ENCODE measurements at regions not wholly inside any gene's neighbourhood (a gene's known extent, or its start where the extent isn't known, plus 50 kb on each side); places are given as distances from the start of the nearest gene placed in this dataset.

DNA sequence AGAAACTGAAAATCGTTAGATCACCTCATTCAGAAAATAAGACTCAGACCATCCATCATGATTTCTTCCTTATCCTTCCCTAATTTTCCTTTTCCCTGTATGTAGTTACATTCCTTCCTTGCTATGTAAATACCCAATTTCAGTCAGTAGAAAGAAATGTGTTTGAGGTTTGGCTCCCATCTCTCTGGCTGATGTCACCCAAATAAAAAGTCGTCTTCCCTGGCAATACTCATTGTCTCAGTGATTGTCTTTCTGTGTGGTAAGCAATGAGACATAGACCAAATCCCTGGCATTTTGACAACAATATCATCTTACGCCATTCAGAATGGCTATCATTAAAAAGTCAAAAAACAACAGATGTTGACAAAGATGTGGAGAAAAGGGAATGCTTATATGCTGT, 303.9 kb upstream of the EDIL3 start:
- DNase-seq (ENCODE audit: low spot score) = no peak

GRCh38 chr5:84685121-84685894, 300.6 kb upstream of the EDIL3 start:
- peak; percentile 69 for DNase-seq (ENCODE audit: low spot score)

- no peak for DNase-seq (ENCODE audit: low spot score)
Observed at GRCh38 chr5:84683594-84683993, 298.9 kb upstream of the EDIL3 start.

GRCh38 chr5:84682531-84682930, 297.9 kb upstream of the EDIL3 start:
- DNase-seq (ENCODE audit: low spot score) = no peak

DNA sequence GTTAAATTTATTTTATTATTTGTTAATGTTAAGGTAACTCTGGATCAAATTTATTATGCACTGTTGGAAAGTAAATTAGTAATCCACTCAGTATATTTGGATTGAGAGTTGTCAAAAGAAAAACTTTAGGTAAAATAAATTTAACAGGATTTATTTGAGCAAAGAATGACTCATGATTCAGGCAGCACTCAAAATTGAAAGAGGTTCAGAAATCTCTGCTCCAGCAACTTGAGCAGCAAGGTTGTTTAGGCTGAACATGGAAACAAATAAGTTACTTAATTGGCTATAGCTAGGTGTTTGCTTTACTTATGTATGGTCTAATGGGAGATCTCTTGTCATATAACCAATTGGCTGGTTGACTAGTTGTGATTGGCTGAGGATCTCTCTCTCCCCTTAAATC, 296.2 kb upstream of the EDIL3 start:
- no peak for DNase-seq (ENCODE audit: low spot score)

- peak; percentile 37 for DNase-seq (ENCODE audit: low spot score)
Observed at GRCh38 chr5:84673785-84674184, 289.1 kb upstream of the EDIL3 start.

DNA sequence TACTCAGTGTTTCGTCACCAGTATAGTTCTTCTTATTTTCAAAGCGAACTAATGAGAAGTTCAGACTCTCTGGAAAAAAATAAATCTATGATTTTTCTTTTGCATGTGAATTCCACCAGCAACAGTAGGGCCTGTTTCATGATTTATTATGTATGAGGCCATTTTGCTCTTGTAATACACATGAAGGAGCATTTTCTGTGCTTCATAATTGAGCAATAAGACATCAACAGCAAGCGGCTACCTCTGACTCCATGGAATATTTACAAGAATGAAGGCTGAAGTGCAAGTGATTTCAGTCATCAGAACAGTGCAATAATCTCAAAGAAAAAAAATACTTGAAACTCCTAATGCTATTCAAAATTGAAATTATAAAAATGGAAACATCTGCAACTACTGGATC, 282.9 kb upstream of the EDIL3 start:
- DNase-seq (ENCODE audit: low spot score) = no peak

DNA sequence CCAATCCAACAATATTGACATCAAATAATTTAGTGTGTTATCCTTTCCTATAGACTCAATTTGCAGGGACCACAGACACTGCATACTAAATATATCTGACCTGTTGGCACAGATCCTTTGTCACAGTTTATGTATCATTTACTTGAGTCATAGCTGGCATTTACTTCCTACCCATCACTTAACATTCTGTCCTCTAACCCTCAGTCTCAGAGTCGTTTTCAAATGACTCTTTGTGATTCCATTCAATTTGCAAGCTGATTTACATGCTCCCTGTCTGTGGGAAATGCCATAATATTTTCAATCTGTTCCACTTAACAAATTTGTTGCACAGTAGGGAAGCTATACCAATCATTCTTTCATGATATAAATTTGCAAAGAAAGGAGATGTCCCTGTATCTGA, 265.7 kb upstream of the EDIL3 start:
- no peak for DNase-seq (ENCODE audit: low spot score)

DNA sequence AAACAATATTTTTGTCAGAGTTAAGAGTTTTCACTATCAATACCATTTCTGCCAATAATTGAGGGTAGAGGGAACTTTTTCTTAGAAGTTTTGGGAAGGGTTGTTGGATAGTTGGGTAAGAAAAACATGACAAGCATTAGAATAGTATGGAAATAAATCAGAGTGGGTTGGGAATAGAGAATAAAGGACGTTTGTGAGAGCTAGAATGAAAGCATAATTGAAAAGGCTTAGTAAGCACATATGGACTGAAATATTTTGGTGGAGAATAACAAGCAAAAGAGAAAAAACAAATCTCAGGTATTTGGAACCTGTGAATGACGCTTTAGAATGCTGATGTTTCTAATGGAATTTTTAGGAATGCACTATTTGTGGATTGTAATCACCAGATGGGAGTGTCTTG, 262.9 kb upstream of the EDIL3 start:
- DNase-seq (ENCODE audit: low spot score) = no peak

DNA sequence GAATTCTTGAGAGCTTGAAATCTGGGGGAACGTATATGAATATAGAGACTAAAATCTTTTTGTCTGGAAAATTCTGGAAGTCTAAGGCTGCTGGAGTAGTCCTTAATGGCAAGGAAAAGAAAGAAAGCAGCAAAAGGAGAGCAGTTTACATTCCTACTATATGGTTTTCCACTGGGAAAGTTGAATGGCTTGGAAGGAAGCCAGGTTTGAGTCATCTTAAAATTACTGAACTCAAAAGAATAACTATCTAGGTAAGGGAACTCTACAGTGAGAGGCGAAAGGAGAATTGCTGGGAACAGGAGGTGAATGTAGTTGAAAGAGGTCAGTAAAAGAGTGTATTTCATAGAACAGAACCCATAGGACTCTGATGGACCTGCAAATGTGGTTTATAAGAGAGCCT, 258.1 kb upstream of the EDIL3 start:
- peak; percentile 33 for DNase-seq (ENCODE audit: low spot score)

GRCh38 chr5:84642324-84642723, 257.6 kb upstream of the EDIL3 start:
- DNase-seq (ENCODE audit: low spot score) = no peak

DNA sequence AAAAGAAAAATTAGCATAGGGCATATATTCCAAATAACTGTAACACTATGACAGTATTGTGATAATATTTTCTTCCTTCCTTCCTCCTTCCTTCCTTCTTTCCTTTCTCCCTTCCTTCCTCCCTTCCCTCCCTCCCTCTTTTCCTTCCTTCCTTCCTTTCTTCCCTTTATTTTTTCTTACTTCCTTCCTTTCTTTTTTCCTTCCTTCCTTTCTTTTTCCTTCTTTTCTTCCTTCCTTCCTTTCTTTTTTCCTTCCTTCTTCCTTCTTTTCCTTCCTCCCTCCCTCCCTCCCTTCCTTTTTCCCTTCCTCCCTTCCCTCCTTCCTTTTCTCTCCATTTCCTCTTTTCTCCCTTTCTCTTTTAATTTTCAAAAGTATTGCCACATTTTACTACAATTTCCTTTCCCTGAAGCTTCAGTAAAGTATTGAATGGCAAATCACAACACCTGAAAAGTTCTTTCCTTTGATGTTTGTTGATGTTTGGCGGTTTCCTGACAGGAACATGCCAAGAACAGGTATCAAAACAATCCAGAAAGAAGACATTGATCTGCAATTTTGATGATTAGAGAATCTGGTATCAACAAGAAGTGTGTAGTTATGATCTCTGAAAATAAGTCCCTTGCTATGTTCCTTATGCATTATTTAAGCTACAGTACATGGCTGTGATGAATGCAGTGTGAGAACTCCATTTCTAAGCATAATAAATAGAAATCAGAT, 253.1 kb upstream of the EDIL3 start:
- no peak for DNase-seq (ENCODE audit: low spot score)

GRCh38 chr5:84635235-84636055, 250.8 kb upstream of the EDIL3 start:
- no peak for DNase-seq (ENCODE audit: low spot score)

GRCh38 chr5:84634256-84634655, 249.6 kb upstream of the EDIL3 start:
- no peak for DNase-seq (ENCODE audit: low spot score)

DNA sequence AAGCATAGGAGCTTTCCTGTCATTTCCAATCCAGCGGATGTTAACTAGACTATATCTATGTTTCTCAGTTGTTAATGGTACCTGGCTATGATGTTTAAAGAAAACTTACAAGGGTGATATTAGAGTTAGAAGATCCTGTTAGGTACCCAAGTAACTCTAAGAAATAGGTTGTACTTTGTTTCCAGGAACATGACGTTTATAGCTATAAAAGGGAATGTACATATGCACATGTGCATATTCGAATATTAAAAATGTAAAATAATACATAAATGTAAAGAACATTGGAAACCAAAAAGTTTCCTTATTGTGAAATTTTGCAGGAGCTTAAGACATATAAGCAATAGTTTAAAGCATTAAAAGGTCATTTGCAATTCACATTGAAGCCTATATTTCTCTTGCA, 247.7 kb upstream of the EDIL3 start:
- no peak for DNase-seq (ENCODE audit: low spot score)

DNA sequence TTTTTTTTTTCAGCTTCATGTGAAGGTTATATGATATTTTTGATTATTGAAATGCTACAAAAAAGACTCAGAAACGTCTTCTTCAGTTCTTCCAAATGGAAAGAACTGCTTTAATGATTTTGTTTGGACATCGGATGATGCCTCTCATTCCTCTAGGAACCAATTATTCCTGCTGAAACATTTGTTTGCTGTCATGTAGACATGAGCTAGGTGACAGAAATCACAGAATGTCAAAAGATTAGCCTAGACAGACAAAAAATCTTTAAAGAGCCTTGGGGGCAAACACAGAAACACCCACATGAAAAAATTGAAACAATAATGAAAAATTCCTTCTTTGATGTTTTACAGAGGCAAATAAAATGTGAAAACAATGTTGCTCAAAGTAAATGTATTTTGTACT, 244.2 kb upstream of the EDIL3 start:
- no peak for DNase-seq (ENCODE audit: low spot score)

DNA sequence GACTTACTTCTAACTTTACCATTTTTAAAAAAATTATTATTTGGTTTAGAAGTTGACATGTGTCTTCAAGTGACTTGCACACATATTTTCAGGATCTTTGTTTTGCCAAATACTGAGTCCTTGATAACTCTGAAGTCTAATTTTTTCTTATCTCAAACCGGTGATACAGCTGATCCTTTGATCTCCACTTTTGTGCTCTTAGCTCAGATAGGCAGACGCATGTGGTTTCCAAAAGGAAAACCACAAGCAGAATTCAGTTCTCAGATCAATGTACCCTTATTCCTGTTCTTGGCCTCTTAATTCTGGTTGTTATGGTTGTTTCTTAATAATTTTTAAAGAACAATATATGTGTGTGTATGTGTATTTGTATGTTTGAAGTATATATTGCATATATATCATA, 238.3 kb upstream of the EDIL3 start:
- DNase-seq (ENCODE audit: low spot score) = peak; percentile 90

DNA sequence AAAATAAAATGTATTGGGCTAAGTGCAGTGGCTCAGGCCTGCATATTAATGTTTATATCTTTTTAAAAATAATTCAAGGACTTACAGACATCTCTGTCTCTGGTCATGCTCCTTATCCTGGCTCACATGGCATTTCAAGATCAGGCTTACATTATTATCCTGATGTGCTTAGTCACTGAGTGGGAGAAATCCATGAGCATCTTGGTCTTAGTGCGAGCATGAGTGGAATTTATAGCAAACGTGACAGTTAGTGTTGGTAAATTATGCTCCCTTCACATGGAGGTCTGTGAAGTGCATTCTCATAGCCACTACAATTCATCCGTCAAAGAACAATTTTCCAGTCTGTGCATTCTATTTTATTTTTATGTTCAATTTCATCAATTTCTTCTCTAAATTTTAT, 237.8 kb upstream of the EDIL3 start:
- DNase-seq (ENCODE audit: low spot score) = peak; percentile 97

- no peak for DNase-seq (ENCODE audit: low spot score)
Observed at GRCh38 chr5:84618262-84618661, 233.6 kb upstream of the EDIL3 start.

- DNase-seq (ENCODE audit: low spot score) = no peak
Observed at GRCh38 chr5:84614906-84615305, 230.2 kb upstream of the EDIL3 start.

- no peak for DNase-seq (ENCODE audit: low spot score)
Observed at GRCh38 chr5:84606784-84607183, 222.1 kb upstream of the EDIL3 start.

GRCh38 chr5:84605241-84605640, 220.6 kb upstream of the EDIL3 start:
- DNase-seq (ENCODE audit: low spot score) = no peak

Data from umbilical cord (tissue), 1 donor.